Thoracic aorta (tissue), 2 donors: ENCODE measurements at regions not wholly inside any gene's neighbourhood (a gene's known extent, or its start where the extent isn't known, plus 50 kb on each side); places are given as distances from the start of the nearest gene placed in this dataset.

ENCODE experiments used
- ATAC-seq: fragments of 150-250 bp; one replicate; pipeline ENCODE4 v1.8.0; 2017; ENCODE audit warnings: low read depth; ENCODE audit not compliant: insufficient number of reproducible peaks, low FRiP score
- DNase-seq: peaks from one replicate; pipeline ENCODE4 v3.0.0-alpha.2; 2020; ENCODE audit warnings: low spot score
- H3K27ac ChIP-seq, 2 donors: fragments of 200-600 bp; sonication (generic); 1 replicate in 1 of 2; 2 replicates in 1 of 2; pipeline ENCODE4 v1.5.1; 2016; ENCODE audit warnings: mild to moderate bottlenecking in 2 of 2, moderate library complexity in 2 of 2
- H3K27me3 ChIP-seq: fragments of 200-600 bp; sonication (generic); replicated peaks from 2 replicates; pipeline ENCODE4 v1.6.0; 2016; ENCODE audit warnings: mild to moderate bottlenecking; ENCODE audit not compliant: insufficient read depth
- H3K36me3 ChIP-seq: fragments of 200-600 bp; sonication (generic); one replicate; pipeline ENCODE4 v1.5.1; 2016
- H3K4me1 ChIP-seq, 2 donors: fragments of 200-600 bp; sonication (generic); 1 replicate in 1 of 2; 2 replicates in 1 of 2; pipeline versions ENCODE4 v1.5.1 to v1.6.0; 2016; ENCODE audit warnings: low read depth in 2 of 2, mild to moderate bottlenecking in 1 of 2; ENCODE audit not compliant: control insufficient read depth in 1 of 2
- H3K4me3 ChIP-seq: fragments of 200-600 bp; sonication (generic); 2 replicates; pipeline ENCODE4 v1.5.1; 2016; ENCODE audit warnings: mild to moderate bottlenecking
- H3K9me3 ChIP-seq: fragments of 200-600 bp; sonication (generic); 2 replicates; pipeline ENCODE4 v1.5.1; 2016
- CTCF ChIP-seq: fragments of 200-600 bp; sonication (generic); IDR thresholded peaks from one replicate; pipeline ENCODE4 v1.5.1; 2019; ENCODE audit warnings: antibody characterized with exemption

GRCh38 chr20:51154708-51155690, 132.1 kb upstream of the KCNG1 start:
- no peak overlapping the region for H3K4me3 ChIP-seq
- no peaks in the 10 kb centered on the region for H3K36me3 ChIP-seq
- TF ChIP-seq CTCF = no peak
- no peak for DNase-seq
- H3K27ac ChIP-seq = no peak overlapping the region
- no peaks in the 10 kb centered on the region for H3K27me3 ChIP-seq
- no peaks in the 10 kb centered on the region for H3K4me1 ChIP-seq
- ATAC-seq = no peak
- no peaks in the 10 kb centered on the region for H3K9me3 ChIP-seq

GRCh38 chr20:51153867-51154707, 131.2 kb upstream of the KCNG1 start:
- Histone ChIP-seq H3K9me3 (no peaks in the 10 kb centered on the region), H3K4me3 (no peak overlapping the region), H3K36me3 (no peaks in the 10 kb centered on the region), H3K27ac (no peak overlapping the region), H3K27me3 (no peaks in the 10 kb centered on the region), H3K4me1 (no peaks in the 10 kb centered on the region)
- no peak for TF ChIP-seq CTCF
- ATAC-seq = no peak
- no peak for DNase-seq

- H3K36me3 ChIP-seq = no peaks in the 10 kb centered on the region
- no peak for TF ChIP-seq CTCF
- no peak overlapping the region for H3K4me3 ChIP-seq
- H3K9me3 ChIP-seq = no peaks in the 10 kb centered on the region
- DNase-seq = no peak
- no peak for ATAC-seq
- no peaks in the 10 kb centered on the region for H3K4me1 ChIP-seq
- no peak overlapping the region for H3K27ac ChIP-seq
- no peaks in the 10 kb centered on the region for H3K27me3 ChIP-seq
Measured at GRCh38 chr20:51148941-51149340, 126.0 kb upstream of the KCNG1 start.

- no peak for ATAC-seq
- TF ChIP-seq CTCF = no peak
- Histone ChIP-seq H3K27ac (no peak overlapping the region), H3K27me3 (no peaks in the 10 kb centered on the region), H3K9me3 (no peaks in the 10 kb centered on the region), H3K4me1 (no peaks in the 10 kb centered on the region), H3K4me3 (no peak overlapping the region), H3K36me3 (no peaks in the 10 kb centered on the region)
- DNase-seq = no peak
Measured at GRCh38 chr20:51144476-51144875, 121.6 kb upstream of the KCNG1 start.

- TF ChIP-seq CTCF = no peak
- ATAC-seq = no peak
Measured at GRCh38 chr20:51143652-51144051, 120.7 kb upstream of the KCNG1 start.

More at GRCh38 chr20:51143652-51144051, 120.7 kb upstream of the KCNG1 start:
- Histone ChIP-seq H3K9me3 (no peaks in the 10 kb centered on the region), H3K4me1 (no peaks in the 10 kb centered on the region), H3K4me3 (no peak overlapping the region), H3K27me3 (no peaks in the 10 kb centered on the region), H3K36me3 (no peaks in the 10 kb centered on the region), H3K27ac (no peak overlapping the region)
- no peak for DNase-seq
